ENCODE measurements at regions not wholly inside any gene's neighbourhood (a gene's known extent, or its start where the extent isn't known, plus 50 kb on each side); places are given as distances from the start of the nearest gene placed in this dataset.

- H4K20me1 ChIP-seq (ENCODE audit: insufficient read depth, low read length) = no peaks in the 10 kb centered on the region
- no peak overlapping the region for H2BK5ac ChIP-seq (ENCODE audit: low read depth, low read length, poor library complexity, severe bottlenecking)
- no peaks in the 10 kb centered on the region for H3K36me3 ChIP-seq (ENCODE audit: control insufficient read depth, insufficient read depth, low read length)
- no CpG with 5 or more reads among the region's 1 CpG for WGBS, 2 experiments (ENCODE audit: extremely low coverage in 2 of 2, insufficient read length in 1 of 2)
- H3K9me3 ChIP-seq (ENCODE audit: control insufficient read depth, insufficient read depth, low read length) = no peaks in the 10 kb centered on the region
- H2AK9ac ChIP-seq (replicated peaks; ENCODE audit: low read depth, low read length, poor library complexity) = no peak overlapping the region
- in situ Hi-C loops (cut with MboI; ENCODE audit: low sequenced_read_pairs) (no loop called here), intact Hi-C loops (cut with micrococcal nuclease) (no loop called here), dilution Hi-C loops (cut with HindIII; ENCODE audit: low sequenced_read_pairs, unreplicated experiment) (no loop called here)
- H4K8ac ChIP-seq (ENCODE audit: low read depth in 2 of 2, low read length in 2 of 2) = no peak overlapping the region
- peaks cover 2% of the 10 kb centered on the region; the same call in 1 of the 2 replicates for H3K4me1 ChIP-seq (ENCODE audit: control insufficient read depth, insufficient read depth, low read length)
- no peak overlapping the region for H3K14ac ChIP-seq (replicated peaks; ENCODE audit: low read depth, low read length)
- no peak overlapping the region for H4K91ac ChIP-seq (ENCODE audit: insufficient read depth, low read depth, low read length)
- no TSS peak for BruUV-seq (replicated peaks)
- no peak overlapping the region for H3K4me2 ChIP-seq (ENCODE audit: low read depth, low read length)
- no peaks in the 10 kb centered on the region for H3K9me1 ChIP-seq (ENCODE audit: insufficient read depth, low read length)
- no peak overlapping the region for H2BK120ac ChIP-seq (ENCODE audit: low read depth, low read length)
- ATAC-seq (ENCODE audit: low read depth) = no peak
- no peak overlapping the region for H2BK20ac ChIP-seq (ENCODE audit: low read depth, low read length)
- no peak overlapping the region for H2BK15ac ChIP-seq (ENCODE audit: low read depth, low read length)
- no peak overlapping the region for H3K27ac ChIP-seq (ENCODE audit: insufficient read depth, low read length)
- ChIA-PET POLR2A (ENCODE audit: unreplicated experiment) (interaction anchor here (0.6 kb wide), 1 partner anchor 23 kb away, joined by 4 read pairs; no protein-coding TSS in a partner anchor), CTCF (no interaction called here)
- H4K5ac ChIP-seq (ENCODE audit: low read depth, low read length) = no peak overlapping the region
- H3K18ac ChIP-seq (ENCODE audit: low read depth, low read length) = no peak overlapping the region
- no peaks in the 10 kb centered on the region for H3K79me1 ChIP-seq (ENCODE audit: low read depth in 1 of 2, low read length in 2 of 2)
- no peak overlapping the region for H2AFZ ChIP-seq (replicated peaks; ENCODE audit: low read length, poor library complexity)
- no peak for TF ChIP-seq BHLHE40 (IDR thresholded peaks at IDR 0.05; ENCODE audit: low read depth, low read length)
- no peak for TF ChIP-seq RCOR1 (IDR thresholded peaks at IDR 0.05; ENCODE audit: insufficient replicate concordance, low read length)
- TF ChIP-seq, protein P1, sequence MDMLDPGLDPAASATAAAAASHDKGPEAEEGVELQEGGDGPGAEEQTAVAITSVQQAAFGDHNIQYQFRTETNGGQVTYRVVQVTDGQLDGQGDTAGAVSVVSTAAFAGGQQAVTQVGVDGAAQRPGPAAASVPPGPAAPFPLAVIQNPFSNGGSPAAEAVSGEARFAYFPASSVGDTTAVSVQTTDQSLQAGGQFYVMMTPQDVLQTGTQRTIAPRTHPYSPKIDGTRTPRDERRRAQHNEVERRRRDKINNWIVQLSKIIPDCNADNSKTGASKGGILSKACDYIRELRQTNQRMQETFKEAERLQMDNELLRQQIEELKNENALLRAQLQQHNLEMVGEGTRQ (IDR thresholded peaks at IDR 0.05; ENCODE audit: low read depth, low read length) = no peak
- TF ChIP-seq FOS (IDR thresholded peaks at IDR 0.05; ENCODE audit: low read depth, low read length) = no peak
- no peak for TF ChIP-seq RAD21 (IDR thresholded peaks at IDR 0.05; ENCODE audit: low read length)
- no peak for TF ChIP-seq MXI1 (IDR thresholded peaks at IDR 0.05; ENCODE audit: borderline replicate concordance, low read depth, low read length)
- DNase-seq = no peak
- H3K4me3 ChIP-seq (ENCODE audit: insufficient read depth, low read depth, low read length) = no peak overlapping the region
- no peak overlapping the region for H3K9ac ChIP-seq (ENCODE audit: low read depth, low read length)
- H3K56ac ChIP-seq (ENCODE audit: extremely low read depth, insufficient read depth, low read length) = no peak overlapping the region
- H3K23ac ChIP-seq (ENCODE audit: low read depth, low read length) = no peak overlapping the region
- H3K4ac ChIP-seq (ENCODE audit: low read depth, low read length) = no peak overlapping the region
- no peaks in the 10 kb centered on the region for H3K27me3 ChIP-seq (ENCODE audit: control insufficient read depth, insufficient read depth, low read length)
- H2AK5ac ChIP-seq (ENCODE audit: low read depth, low read length) = no peak overlapping the region
Measured at GRCh38 chr3:98691897-98692296, 71.2 kb upstream of the ST3GAL6 start.
